ENCODE measurements at regions not wholly inside any gene's neighbourhood (a gene's known extent, or its start where the extent isn't known, plus 50 kb on each side); places are given as distances from the start of the nearest gene placed in this dataset.

GRCh38 chrX:111040377-111041017 lies 55.5 kb upstream of the PAK3 start (continued):
- no peak for TF ChIP-seq CTCF (IDR thresholded peaks at IDR 0.05; ENCODE audit: low read depth, low read length, missing input control)
- TF ChIP-seq JUND (IDR thresholded peaks at IDR 0.05), result no peak
- no peak for TF ChIP-seq ZBTB33 (IDR thresholded peaks at IDR 0.05)
- TF ChIP-seq SP1 (IDR thresholded peaks at IDR 0.05), result no peak
- no peak for TF ChIP-seq NR2F2 (IDR thresholded peaks at IDR 0.05)
- TF ChIP-seq RAD21 (IDR thresholded peaks at IDR 0.05), result no peak
- no peak for TF ChIP-seq FOXA2 (IDR thresholded peaks at IDR 0.05)

- TF ChIP-seq RXRA (IDR thresholded peaks at IDR 0.05), result no peak
- no peak for TF ChIP-seq CTCF (IDR thresholded peaks at IDR 0.05; ENCODE audit: low read depth, low read length, missing input control)
- TF ChIP-seq FOXA2 (IDR thresholded peaks at IDR 0.05), result no peak
- TF ChIP-seq REST (IDR thresholded peaks at IDR 0.05), result no peak
- TF ChIP-seq NR2F2 (IDR thresholded peaks at IDR 0.05), result no peak
- TF ChIP-seq YY1 (IDR thresholded peaks at IDR 0.05), result no peak
- TF ChIP-seq ZBTB33 (IDR thresholded peaks at IDR 0.05), result no peak
- TF ChIP-seq MAX (IDR thresholded peaks at IDR 0.05), result no peak
- no peak for TF ChIP-seq JUND (IDR thresholded peaks at IDR 0.05)
- no peak for TF ChIP-seq TAF1 (conservative IDR thresholded peaks at IDR 0.05)
- TF ChIP-seq HNF4A (conservative IDR thresholded peaks at IDR 0.05), result no peak
- TF ChIP-seq RAD21 (IDR thresholded peaks at IDR 0.05), result no peak
- no peak for TF ChIP-seq EGR1 (IDR thresholded peaks at IDR 0.05; ENCODE audit: low read depth in 2 of 2)
- TF ChIP-seq FOXA1 (IDR thresholded peaks at IDR 0.05), result no peak
- no peak for TF ChIP-seq GABPA (IDR thresholded peaks at IDR 0.05 in 1 of 2, conservative IDR thresholded peaks at IDR 0.05 in 1 of 2)
- H3K27me3 ChIP-seq (ENCODE audit: control insufficient read depth in 4 of 4, insufficient read depth in 4 of 4, low read length in 3 of 4), result peaks cover 0 to 2% (median 0%) of the 10 kb centered on the region in 4 donors
- no peaks in the 10 kb centered on the region for H3K36me3 ChIP-seq (ENCODE audit: control insufficient read depth in 4 of 4, insufficient read depth in 3 of 4, low read depth in 1 of 4, low read length in 3 of 4)
- WGBS, result 57% methylated on average over 2 of the region's 2 CpGs
- H3K9ac ChIP-seq (ENCODE audit: low read depth in 1 of 2, low read length in 2 of 2), result no peak overlapping the region
- H3K27ac ChIP-seq (ENCODE audit: low read depth in 1 of 2, low read length in 2 of 2), result no peak overlapping the region
- DNase-seq (ENCODE audit: low spot score), result no peak
- H3K4me1 ChIP-seq (ENCODE audit: control insufficient read depth in 4 of 4, insufficient read depth in 4 of 4, low read length in 3 of 4), result no peaks in the 10 kb centered on the region
- H3K4me3 ChIP-seq (ENCODE audit: low read depth in 1 of 3, low read length in 3 of 3), result no peak overlapping the region
- H3K9me3 ChIP-seq (ENCODE audit: control insufficient read depth in 4 of 4, low read length in 3 of 4), result no peaks in the 10 kb centered on the region
These were observed 56.4 kb upstream of the PAK3 start for GRCh38 chrX:111039606-111040005.
